ENCODE measurements at regions not wholly inside any gene's neighbourhood (a gene's known extent, or its start where the extent isn't known, plus 50 kb on each side); places are given as distances from the start of the nearest gene placed in this dataset.

- DNase-seq (ENCODE audit: low spot score): no peak
These were observed 209.5 kb upstream of the POU3F1 start for GRCh38 chr1:38256072-38256471.

DNA sequence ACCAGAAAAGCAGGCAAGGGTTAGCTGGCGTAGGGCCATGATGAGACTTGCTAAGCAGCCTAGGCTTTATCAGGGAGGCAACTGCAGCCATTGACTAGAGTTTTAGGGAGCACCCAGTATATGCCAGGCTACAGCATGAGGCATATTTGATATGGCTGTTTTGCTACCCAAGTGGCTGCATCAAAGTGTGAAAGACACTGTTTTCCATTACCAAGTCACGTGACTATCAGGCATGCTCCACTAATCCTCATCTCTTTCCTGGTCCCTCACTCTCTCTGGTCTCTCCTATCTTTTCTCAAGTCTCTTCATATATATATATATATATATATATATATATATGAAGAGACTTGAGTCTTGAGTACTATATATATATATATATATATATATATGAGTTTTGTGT, 206.7 kb upstream of the POU3F1 start:
- DNase-seq (ENCODE audit: low spot score): no peak

- DNase-seq (ENCODE audit: low spot score): no peak
These were observed 203.8 kb upstream of the POU3F1 start for GRCh38 chr1:38250356-38250755.

- DNase-seq (ENCODE audit: low spot score): no peak
These were observed 202.4 kb upstream of the POU3F1 start for GRCh38 chr1:38249001-38249400.

DNA sequence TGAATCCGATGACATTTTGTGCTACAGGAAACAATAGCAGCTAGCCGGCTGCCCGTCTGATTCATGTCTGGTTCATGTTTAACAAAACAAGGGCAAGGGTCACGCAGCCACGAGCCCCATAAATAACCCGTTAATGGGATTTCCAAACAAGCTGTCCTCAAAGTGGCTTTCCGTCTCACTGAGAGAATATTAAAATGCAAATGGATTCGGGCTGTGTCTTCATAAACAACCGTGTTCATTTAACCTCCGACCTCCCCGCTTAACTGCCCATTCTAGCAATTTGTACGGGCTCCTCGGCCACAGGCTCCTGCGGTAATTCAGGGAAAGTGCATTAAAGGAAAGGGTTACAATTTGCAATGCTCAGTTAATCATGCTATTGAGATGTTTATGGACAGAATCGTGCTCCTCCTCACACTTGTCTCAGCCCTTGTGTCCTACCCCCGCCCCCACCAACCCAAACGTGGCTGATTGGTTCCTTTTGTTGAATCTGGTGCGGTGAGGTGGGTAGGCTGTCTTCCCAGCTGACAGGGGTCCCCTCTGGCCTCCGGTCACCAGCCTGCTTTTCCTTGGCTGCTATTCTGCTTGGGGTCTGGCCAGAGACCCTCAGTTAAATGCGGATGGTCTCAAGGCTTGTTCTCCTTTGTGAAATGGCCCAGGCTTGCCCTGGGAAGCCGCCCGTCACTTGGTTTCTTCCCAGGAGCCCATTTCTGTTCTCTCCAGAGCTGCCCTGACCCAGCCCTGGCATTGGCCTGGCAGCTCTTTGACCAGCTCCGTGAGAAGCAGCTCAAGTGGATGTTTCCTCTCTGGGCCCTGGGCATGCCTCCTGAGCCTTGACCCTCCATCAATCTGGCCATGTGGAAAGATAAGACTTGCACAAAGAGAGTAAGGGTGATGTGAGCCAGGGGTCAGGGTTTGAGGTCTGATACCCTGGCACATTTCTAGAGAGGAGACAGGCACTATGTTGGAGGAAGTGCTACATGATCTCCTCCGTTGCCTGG, 200.7 kb upstream of the POU3F1 start:
- no peak for DNase-seq (ENCODE audit: low spot score)

DNA sequence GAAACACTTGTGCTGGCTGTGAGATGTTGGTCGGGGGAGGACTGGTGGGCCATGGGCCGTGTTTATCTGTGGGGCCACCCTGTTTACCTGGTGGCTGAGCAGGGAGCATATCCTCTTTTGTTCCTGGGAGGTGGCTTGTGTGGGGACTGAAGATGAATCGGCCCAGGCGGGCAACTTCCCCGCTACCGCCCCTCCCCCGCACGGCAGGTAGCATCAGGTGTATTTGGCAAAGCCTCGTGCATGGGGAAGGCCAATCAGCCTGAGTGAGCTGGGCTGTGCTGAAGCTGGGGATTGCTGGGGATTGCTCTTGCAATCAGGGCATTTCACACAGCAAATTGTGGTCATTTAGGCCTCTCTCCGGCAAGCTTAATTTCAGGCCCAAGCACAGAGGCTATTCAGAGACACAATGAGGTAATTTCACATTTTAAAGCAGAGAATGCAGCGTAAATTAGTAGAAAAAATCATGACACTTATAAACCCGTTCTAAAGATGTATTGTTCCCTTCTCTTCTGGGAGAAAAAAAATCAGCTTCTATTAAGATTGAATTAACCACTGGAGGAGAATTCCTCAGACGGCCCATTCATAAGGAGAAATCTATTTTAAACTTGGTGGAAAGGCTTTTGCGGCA, 197.7 kb upstream of the POU3F1 start:
- DNase-seq (ENCODE audit: low spot score): no peak

DNA sequence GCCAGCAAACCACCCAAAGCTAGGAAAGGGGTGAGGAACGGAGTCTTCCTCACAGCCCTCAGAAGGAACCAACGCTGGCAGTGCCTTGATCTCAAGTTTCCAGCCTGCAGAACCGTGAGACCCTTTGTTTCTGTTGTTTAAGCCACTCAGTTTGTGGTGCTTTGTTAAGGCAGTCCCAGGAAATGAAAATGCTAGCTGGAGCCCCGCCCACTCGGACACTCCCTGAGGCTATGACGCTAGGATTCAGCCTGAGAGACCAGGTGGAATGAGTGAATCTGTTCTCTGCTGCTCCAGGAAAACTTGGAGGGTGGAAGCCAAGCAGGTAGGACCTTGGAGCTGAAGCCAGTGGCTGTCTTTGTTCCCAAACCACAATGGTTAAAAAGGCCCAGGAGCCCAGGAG, 196.5 kb upstream of the POU3F1 start:
- no peak for DNase-seq (ENCODE audit: low spot score)

GRCh38 chr1:38242506-38242905, 195.9 kb upstream of the POU3F1 start:
- DNase-seq (ENCODE audit: low spot score): no peak

DNA sequence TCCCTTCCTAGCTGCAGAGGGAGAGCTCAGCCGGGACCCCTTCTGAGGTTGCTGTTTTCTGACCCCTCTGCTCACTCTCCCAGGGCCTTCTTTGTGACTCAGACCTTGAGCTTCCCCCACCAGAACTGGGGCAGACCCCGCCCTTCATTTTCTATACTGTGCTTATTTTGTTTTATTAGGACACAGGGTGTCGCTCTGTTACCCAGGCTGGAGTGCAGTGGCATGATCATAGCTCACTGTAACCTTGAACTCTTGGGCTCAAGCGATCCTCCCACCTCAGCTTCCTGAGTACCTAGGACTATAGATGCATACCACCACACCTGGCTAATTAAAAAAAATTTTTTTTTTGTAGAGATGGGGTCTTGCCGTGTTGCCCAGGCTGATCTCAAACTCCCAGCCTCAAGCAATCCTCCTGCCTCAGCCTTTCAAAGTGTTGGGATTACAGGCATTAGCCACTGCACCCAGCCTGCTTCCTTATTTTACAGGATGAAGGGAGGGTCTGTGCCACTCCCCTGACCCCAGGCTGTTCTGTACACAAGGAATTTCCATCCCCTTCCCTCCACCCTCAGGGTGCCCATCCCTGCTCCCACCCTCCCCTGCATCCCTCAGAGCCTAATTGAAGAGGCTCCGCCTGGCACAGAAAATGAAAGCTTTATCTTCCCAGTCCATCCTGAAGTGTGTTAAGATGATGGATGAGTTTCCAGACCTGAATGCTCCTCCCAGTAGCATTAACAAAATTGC, 195.2 kb upstream of the POU3F1 start:
- no peak for DNase-seq (ENCODE audit: low spot score)

DNA sequence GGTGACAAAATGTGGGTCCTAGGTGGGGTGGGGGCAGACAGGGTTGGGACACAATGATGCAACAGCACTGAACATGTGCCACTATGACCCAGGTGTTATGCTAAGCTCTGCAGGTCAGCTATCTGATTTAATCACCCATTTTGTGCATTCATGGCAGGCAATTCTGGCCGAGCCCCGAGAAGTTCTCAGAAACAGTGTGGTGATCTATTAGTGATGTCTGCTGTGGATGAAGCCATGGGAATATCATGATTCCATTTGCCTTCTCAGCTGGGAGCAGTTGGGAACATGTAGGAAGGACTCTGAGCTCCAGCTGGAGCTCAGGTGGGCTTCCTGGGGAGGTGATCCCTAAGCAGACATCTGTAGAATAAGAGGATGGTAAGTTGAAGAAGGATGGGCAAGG, 194.0 kb upstream of the POU3F1 start:
- DNase-seq (ENCODE audit: low spot score): no peak

- DNase-seq (ENCODE audit: low spot score): no peak
These were observed 192.8 kb upstream of the POU3F1 start for GRCh38 chr1:38239258-38239835.

- no peak for DNase-seq (ENCODE audit: low spot score)
These were observed 191.7 kb upstream of the POU3F1 start for GRCh38 chr1:38238294-38238693.

GRCh38 chr1:38235705-38236104, 189.1 kb upstream of the POU3F1 start:
- DNase-seq (ENCODE audit: low spot score): no peak

DNA sequence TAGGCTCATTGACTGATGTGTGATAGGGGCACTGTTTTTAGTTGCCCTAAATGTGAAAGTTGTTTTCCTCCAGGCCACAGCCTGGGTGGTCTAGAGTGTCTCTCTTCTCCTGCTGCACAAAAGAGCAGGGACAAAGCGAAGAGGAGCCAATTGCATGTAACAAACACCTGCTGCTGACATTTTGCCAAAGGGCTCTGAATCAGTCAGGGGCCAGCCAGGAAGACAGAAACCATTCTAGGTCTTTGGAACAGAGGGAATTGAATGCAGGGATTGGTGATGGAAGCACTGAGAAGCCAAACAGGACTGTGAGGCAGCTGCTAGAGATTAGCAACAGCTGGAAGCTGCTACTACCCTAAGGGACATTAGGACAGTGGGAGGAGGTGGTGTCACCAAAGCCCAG, 185.3 kb upstream of the POU3F1 start:
- DNase-seq (ENCODE audit: low spot score): no peak

GRCh38 chr1:38228718-38229117, 182.1 kb upstream of the POU3F1 start:
- no peak for DNase-seq (ENCODE audit: low spot score)

DNA sequence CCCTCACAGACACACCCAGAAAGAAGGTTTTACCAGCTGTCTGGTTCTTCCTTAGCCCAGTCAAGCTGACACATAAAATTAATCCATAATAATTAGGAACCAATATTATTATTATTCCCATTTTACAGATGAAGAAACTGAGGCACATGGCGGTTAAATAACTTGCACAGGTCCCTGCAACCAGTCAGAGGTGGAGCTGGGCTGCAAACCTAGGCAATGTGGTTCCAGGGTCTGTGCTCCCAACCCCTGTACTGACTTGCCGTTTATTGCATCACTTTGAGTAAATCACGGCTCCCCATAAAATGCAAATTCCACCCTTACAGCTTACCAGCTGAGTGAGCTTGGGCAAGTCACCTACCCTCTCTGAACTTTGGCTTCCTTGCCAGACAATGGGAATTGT, 179.2 kb upstream of the POU3F1 start:
- DNase-seq (ENCODE audit: low spot score): no peak

GRCh38 chr1:38223391-38223790, 176.8 kb upstream of the POU3F1 start:
- DNase-seq (ENCODE audit: low spot score): no peak

GRCh38 chr1:38222891-38223290, 176.3 kb upstream of the POU3F1 start:
- DNase-seq (ENCODE audit: low spot score): no peak

DNA sequence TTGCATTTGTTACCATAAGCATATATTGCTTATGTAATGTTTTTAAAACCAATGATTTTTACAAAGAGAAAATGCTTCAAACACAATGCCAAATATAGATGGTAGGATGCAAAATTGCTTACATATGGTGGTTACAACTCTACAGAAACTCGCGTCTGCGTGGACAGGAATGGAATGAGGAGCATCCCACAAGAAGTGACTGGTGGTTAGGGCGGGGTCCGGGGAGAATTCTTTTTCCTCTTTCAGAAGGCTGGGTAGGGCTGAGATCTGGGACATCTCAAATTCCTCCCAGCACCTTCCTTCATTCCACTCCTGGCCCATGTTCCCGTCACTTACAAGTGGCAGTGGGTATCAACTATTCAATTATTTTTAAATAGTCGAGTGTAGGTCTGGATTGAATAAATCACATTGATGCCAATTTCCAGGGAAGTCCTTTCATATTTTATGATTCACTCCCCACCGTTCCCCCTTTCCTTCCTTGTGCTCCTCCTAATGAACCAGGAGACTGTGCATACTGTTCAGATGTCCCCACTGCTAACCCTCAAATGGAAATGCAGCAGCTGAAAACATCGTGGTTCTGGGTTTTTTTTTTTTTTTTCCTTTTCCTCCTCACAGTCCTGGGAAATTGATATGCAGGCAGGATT, 174.5 kb upstream of the POU3F1 start:
- DNase-seq (ENCODE audit: low spot score): no peak

GRCh38 chr1:38217316-38217715, 170.7 kb upstream of the POU3F1 start:
- no peak for DNase-seq (ENCODE audit: low spot score)

GRCh38 chr1:38213646-38214434, 167.2 kb upstream of the POU3F1 start:
- DNase-seq (ENCODE audit: low spot score): no peak

Data from putamen (tissue), 1 donor.